NCI-H774 (cell line): ENCODE measurements at regions not wholly inside any gene's neighbourhood (a gene's known extent, or its start where the extent isn't known, plus 50 kb on each side); places are given as distances from the start of the nearest gene placed in this dataset.
A peak's percentile ranks its signal among the peaks of the same experiment; 100 is the strongest.

ENCODE experiments used
- DNase-seq: peaks from one replicate; lab custom pipeline; 2025; lab: John Stamatoyannopoulos, UW

GRCh38 chr6:95501032-95501904 is 76.1 kb upstream of the MANEA start:
- DNase-seq: no peak

DNA sequence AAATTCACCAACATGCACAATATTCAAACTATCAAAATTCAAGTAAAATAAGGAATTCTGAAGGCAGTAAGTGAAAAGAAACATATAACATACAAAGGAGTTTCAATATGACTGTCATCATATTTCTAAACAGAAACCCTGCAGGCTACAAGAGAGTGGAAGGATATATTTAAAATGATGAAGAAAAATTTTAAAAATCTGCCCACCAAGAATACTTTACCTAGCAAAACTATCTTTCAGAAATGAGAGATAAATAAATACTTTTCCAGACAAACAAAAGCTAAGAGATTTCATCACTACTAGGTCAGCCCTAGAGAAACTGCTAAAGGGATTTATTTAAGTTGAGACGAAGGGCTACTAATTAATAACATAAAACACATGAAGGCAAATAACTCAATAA is 73.8 kb upstream of the MANEA start:
- DNase-seq: no peak

- DNase-seq: no peak
Measured at GRCh38 chr6:95511404-95511803, 65.9 kb upstream of the MANEA start.

DNA sequence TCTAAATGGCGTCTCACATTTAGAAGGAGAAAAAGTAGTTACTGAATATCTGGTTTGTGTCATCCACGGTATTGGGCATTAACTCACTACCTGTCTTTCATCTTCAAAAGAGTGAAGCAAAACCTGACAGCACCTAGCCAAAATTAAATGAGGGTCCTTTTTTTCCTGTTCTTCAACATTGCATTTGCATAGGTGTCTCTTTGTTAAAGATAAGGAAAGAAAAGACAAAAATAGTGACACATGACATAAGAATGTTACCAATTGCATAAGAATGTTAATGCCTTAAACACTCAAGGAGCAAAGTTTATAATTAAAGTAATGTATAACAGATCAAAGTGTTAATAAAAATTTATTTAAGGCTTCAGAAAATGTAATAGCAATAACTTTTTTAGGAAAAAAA is 61.4 kb upstream of the MANEA start:
- DNase-seq: no peak

- DNase-seq: no peak
Measured at GRCh38 chr6:95517004-95517403, 60.3 kb upstream of the MANEA start.

GRCh38 chr6:95517568-95517967 is 59.8 kb upstream of the MANEA start:
- DNase-seq: no peak

DNA sequence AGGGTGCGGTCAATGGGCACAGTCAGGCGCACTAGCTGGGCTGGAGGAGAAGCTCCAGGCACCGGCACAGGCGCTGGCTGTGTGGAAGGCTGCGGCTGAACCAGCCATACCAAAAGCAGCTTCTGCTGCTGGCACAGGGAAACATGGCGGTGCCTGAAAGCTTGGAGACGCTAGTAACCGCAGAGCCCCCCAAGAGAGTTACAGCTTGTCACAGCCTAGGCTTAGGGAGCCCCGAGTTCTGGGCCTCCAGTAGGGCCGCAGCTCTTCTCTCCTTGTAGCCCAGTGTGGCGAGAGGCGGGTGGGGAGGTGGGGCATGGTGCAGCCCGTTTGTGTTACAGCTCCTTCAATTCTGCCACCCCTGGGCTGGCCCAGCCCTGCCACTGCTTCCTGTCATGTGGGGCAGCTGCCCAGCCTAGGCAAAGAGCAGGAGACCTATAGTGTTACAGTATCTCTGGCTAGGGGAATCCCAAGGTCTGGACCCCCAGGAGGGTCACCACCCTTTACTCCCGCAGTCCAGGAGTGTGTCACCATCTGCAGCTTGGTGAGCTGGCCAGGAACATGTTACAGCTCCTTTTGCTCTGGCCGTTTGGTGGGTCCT is 58.6 kb upstream of the MANEA start:
- peak; percentile 59 for DNase-seq

GRCh38 chr6:95519228-95520037 is 57.9 kb upstream of the MANEA start:
- DNase-seq: peak; percentile 95

GRCh38 chr6:95521181-95521580 is 56.2 kb upstream of the MANEA start:
- DNase-seq: no peak
